GM10266 (cell line): ENCODE measurements at regions not wholly inside any gene's neighbourhood (a gene's known extent, or its start where the extent isn't known, plus 50 kb on each side); places are given as distances from the start of the nearest gene placed in this dataset.

ENCODE experiments used
- DNase-seq: peaks from one replicate; pipeline ENCODE4 v3.0.0; 2012; ENCODE audit errors: extremely low spot score
- TF ChIP-seq, protein P1 (sequence below): IDR thresholded peaks from 2 replicates; pipeline ENCODE4 v1.5.1; 2012; ENCODE audit warnings: mild to moderate bottlenecking, low read depth; ENCODE audit not compliant: control insufficient read depth, insufficient read depth; ENCODE audit errors: missing control alignments

DNA sequence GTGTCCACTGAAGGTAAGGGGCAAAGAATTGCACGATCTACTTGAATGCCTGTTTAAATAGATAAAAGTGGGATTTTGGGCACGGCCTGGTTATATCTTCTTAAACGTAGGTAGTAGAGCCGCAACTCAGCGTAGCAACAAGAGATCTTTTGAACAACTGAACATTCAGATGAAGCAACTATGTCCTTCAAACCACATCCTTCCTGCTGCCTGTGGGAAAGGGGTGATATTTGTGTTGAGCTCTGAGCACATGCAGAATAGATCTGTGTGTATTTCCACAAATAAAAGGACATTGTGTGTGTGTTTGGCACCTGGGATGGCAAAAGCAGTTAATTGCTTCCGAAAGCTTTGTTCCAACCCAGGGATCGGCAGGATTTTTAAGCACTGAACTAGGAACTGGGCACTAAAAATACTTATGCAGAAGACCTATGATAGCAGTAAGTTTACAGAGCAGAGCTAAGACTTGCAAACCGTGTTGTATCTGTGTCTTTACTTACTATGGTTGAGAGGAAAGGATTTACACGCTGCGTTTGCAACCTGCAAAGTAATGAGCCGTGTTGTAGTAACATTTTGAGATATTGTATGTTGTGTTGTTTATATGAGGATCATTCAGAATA is 333.4 kb downstream of the CHRM3 start:
- DNase-seq = no peak
- TF ChIP-seq, protein P1, sequence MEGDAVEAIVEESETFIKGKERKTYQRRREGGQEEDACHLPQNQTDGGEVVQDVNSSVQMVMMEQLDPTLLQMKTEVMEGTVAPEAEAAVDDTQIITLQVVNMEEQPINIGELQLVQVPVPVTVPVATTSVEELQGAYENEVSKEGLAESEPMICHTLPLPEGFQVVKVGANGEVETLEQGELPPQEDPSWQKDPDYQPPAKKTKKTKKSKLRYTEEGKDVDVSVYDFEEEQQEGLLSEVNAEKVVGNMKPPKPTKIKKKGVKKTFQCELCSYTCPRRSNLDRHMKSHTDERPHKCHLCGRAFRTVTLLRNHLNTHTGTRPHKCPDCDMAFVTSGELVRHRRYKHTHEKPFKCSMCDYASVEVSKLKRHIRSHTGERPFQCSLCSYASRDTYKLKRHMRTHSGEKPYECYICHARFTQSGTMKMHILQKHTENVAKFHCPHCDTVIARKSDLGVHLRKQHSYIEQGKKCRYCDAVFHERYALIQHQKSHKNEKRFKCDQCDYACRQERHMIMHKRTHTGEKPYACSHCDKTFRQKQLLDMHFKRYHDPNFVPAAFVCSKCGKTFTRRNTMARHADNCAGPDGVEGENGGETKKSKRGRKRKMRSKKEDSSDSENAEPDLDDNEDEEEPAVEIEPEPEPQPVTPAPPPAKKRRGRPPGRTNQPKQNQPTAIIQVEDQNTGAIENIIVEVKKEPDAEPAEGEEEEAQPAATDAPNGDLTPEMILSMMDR = no peak

DNA sequence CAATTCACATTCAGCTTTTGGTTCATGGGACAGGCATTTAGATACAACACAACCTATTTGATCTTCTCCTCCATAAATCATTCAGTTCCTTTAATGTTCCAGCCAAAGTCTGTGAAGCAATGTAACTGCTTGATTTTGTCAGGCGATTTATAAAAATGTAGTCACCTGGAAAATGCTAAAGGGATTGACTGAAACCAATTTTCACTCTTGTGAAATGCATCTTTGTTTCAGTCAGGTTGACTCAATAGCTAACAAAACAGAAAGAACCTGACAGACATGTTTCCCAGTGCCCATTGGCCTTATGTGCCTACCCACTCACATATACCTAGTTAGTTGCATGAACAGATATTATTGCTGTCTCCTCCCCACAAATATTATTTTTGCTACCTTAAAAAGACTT is 335.7 kb downstream of the CHRM3 start:
- no peak for DNase-seq
- TF ChIP-seq, protein P1 = no peak

DNA sequence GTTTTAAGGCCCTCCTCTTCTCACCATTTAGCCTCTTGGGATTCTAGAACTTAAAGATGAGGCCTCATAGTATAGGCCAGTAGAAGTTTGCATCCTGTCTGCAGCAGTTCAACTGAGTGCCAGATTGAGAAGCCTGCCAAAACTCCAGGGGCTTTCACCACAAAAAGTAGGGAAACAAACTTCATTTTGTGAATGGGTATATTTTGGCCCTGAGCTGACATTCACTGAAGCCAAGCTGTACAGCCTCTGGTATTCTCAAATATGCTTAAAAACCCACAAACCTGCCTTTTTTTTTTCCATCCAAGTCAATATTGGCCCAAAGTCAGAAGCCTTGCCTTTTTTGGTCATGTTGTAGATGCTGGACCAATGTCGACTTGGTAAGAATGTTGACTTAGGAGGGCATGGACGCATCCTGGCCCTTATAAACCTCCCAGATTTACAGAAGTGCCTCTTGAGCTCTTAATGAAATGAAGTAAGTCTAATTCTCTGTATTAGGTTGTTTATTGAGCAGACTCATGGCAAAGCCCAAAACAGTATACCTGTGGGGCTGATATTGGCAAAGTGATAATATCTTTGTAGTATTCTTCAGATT is 337.5 kb downstream of the CHRM3 start:
- TF ChIP-seq, protein P1 = no peak
- DNase-seq = no peak

DNA sequence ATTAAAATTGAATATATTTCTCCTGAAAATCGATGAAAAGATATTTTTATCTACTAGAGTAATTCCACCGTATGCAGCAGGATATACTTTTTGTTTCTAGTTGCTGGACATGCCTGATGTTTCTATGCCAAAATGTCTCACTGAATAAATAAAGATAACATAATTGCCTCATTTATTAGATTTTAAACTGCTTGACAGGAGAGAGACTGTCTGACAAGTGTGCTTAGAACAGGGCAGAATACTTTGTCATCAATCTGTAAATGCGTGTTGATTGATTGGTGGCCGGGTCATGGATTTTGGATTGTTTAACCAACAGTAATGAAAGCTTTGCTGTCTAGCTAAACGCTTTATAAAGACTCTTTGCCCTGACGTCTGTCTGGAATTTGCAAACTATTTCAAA is 339.0 kb downstream of the CHRM3 start:
- TF ChIP-seq, protein P1 = no peak
- DNase-seq = no peak

DNA sequence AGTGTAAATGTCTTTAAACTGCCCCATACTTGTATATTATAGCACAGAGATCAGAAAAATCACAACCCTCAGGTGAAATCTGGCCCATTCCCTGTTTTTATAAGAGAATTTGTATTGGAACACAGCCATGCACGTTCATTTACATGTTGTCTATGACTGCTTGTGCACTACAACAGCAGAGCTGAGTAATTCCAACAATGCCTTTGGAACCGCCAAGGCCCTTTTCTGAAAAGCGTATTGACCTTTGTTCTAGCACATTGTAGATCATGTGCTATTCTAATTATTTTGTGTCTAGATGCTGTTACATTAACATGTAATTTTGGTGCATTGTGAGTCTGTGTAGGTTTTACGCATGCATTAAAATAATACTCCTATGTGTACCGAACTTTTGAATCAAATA is 339.6 kb downstream of the CHRM3 start:
- TF ChIP-seq, protein P1 = no peak
- DNase-seq = no peak

DNA sequence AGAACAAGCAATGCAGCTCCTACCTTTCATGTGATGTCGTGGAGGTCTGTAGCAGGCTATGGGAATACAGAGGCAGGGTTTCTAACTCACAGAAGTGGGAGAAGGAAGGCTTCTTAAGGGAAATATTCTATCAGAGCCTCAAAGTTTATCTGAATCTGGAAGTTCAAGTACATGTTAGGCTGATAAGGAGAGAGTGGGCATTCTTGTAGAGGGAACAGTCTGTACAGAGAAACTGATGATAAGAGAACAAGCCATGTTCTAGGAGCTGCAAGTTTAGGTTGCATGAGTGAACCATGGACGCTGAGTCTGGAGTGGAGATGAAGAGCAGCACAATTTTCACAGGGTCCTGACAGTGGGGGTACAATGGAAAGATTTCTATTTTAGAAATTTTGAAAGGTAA is 344.0 kb downstream of the CHRM3 start:
- TF ChIP-seq, protein P1 = no peak
- DNase-seq = no peak

DNA sequence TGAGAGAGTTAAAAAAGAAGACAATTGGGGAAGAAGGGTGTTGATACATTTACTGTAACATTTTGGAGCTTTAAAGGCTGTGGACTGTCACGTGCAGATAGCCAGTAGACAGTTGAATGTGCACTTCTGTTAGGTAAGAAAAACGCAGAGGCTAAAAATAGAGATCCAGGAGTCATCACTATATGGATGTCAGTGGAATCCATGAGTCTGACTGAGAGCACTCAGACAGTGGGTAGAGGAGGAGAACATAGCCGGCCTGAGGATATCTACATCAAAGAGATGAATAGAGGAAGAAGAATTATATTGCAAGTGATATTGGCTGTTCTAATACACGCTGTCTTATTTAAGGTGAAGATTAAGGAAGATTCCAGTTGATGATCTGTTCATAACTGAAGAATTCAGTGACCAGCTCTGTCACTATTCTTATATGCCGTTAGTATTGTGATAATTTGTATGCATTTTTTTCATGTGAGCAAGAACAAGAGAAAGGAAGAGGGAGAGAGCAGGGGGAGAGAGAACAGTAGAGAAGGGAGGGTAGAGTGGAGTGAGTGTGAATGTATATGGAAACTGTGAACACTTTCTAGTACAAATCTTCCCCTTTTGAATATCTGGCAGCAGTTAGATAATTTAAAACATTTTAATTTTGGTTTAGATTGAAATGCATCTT is 344.8 kb downstream of the CHRM3 start:
- TF ChIP-seq, protein P1 = no peak
- DNase-seq = no peak
